ENCODE measurements at regions not wholly inside any gene's neighbourhood (a gene's known extent, or its start where the extent isn't known, plus 50 kb on each side); places are given as distances from the start of the nearest gene placed in this dataset.

DNA sequence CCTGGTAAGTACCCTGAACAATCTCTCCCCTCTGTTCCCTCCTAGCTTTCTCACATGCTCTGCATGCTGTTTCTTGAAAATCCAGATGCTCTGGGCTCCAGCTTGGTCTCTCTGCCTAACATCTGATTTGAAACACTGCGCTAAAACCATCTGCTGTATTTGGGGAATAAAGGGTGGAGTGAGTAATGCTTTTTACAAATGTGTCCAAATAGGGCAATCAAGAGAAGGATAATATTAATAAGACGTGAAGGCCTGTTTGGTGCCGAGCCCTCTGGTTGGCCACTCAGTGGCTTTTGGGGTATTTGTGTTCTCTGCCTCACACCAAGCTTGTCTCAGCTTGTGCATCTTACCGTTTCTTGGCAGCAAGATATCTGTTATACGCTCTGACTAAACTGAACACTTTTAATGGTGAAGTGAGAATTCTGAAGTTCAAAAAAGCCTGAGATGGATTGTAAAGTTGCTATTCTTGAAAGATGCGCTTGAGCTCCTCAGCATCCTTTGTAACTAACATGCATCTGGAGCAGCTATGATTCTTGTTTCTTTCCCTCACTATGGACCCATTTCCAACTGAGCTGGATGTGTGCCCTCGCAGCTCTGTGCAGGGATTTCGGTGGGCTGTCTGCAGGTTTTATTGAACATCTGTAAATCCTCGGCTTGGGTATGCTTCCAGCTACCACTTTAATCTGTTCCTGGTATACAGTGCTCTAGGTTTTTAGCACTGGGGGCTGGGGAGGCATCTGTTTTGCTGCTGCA, 269.4 kb downstream of the RWDD3 start:
- no peak overlapping the region for H3K27ac ChIP-seq (ENCODE audit: low read depth, low read length)
- no peaks in the 10 kb centered on the region for H3K36me3 ChIP-seq (ENCODE audit: control insufficient read depth in 5 of 5, insufficient read depth in 5 of 5, low read length in 5 of 5)
- no peaks in the 10 kb centered on the region for H3K4me1 ChIP-seq (ENCODE audit: control insufficient read depth in 5 of 5, insufficient read depth in 5 of 5, low read length in 5 of 5)
- no peak overlapping the region for H3K9ac ChIP-seq (ENCODE audit: low read length in 5 of 5)
- H3K27me3 ChIP-seq (ENCODE audit: control insufficient read depth in 5 of 5, insufficient read depth in 4 of 5, low read length in 5 of 5): peaks cover 0 to 6% (median 0%) of the 10 kb centered on the region in 5 donors
- H3K4me3 ChIP-seq (ENCODE audit: low read depth in 1 of 5, low read length in 5 of 5): no peak overlapping the region
- no peaks in the 10 kb centered on the region for H3K9me3 ChIP-seq (ENCODE audit: control insufficient read depth in 5 of 5, low read length in 5 of 5)

- no peaks in the 10 kb centered on the region for H3K36me3 ChIP-seq (ENCODE audit: control insufficient read depth in 5 of 5, insufficient read depth in 5 of 5, low read length in 5 of 5)
- no peak overlapping the region for H3K27ac ChIP-seq (ENCODE audit: low read depth, low read length)
- no peaks in the 10 kb centered on the region for H3K4me1 ChIP-seq (ENCODE audit: control insufficient read depth in 5 of 5, insufficient read depth in 5 of 5, low read length in 5 of 5)
- H3K4me3 ChIP-seq (ENCODE audit: low read depth in 1 of 5, low read length in 5 of 5): no peak overlapping the region
- no peaks in the 10 kb centered on the region for H3K9me3 ChIP-seq (ENCODE audit: control insufficient read depth in 5 of 5, low read length in 5 of 5)
- H3K9ac ChIP-seq (ENCODE audit: low read length in 5 of 5): no peak overlapping the region
- peaks cover 0 to 6% (median 0%) of the 10 kb centered on the region in 5 donors for H3K27me3 ChIP-seq (ENCODE audit: control insufficient read depth in 5 of 5, insufficient read depth in 4 of 5, low read length in 5 of 5)
These were observed 270.3 kb downstream of the RWDD3 start for GRCh38 chr1:95504321-95504720.

- no peak overlapping the region for H3K27ac ChIP-seq (ENCODE audit: low read depth, low read length)
- no peaks in the 10 kb centered on the region for H3K4me1 ChIP-seq (ENCODE audit: control insufficient read depth in 5 of 5, insufficient read depth in 5 of 5, low read length in 5 of 5)
- peaks cover 0 to 6% (median 0%) of the 10 kb centered on the region in 5 donors for H3K27me3 ChIP-seq (ENCODE audit: control insufficient read depth in 5 of 5, insufficient read depth in 4 of 5, low read length in 5 of 5)
- H3K4me3 ChIP-seq (ENCODE audit: low read depth in 1 of 5, low read length in 5 of 5): no peak overlapping the region
- no peaks in the 10 kb centered on the region for H3K9me3 ChIP-seq (ENCODE audit: control insufficient read depth in 5 of 5, low read length in 5 of 5)
- H3K36me3 ChIP-seq (ENCODE audit: control insufficient read depth in 5 of 5, insufficient read depth in 5 of 5, low read length in 5 of 5): no peaks in the 10 kb centered on the region
- no peak overlapping the region for H3K9ac ChIP-seq (ENCODE audit: low read length in 5 of 5)
These were observed 272.9 kb downstream of the RWDD3 start for GRCh38 chr1:95506736-95507414.

DNA sequence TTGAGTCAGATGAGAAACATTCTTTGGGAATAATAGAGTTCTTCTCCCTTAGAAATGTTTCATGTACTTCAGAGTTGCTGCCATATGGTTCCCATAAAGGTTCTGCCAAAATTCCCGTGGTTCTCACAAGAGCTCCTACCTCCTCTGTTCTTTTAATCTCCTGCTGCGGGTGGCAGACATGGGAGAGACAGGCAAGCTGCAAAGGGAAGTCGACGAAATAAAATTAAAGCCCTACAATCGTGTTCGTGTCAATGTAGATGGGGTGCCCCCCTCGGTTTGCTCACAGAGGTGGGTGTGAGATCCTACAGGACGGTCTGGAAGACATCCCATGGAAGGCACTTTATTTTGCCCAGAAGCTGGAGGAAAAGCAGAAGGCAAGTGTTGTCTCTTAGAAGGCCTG, 276.0 kb downstream of the RWDD3 start:
- Histone ChIP-seq H3K4me3 (ENCODE audit: low read depth in 1 of 5, low read length in 5 of 5) (no peak overlapping the region), H3K9ac (ENCODE audit: low read length in 5 of 5) (no peak overlapping the region), H3K4me1 (ENCODE audit: control insufficient read depth in 5 of 5, insufficient read depth in 5 of 5, low read length in 5 of 5) (no peaks in the 10 kb centered on the region), H3K27ac (ENCODE audit: low read depth, low read length) (no peak overlapping the region), H3K36me3 (ENCODE audit: control insufficient read depth in 5 of 5, insufficient read depth in 5 of 5, low read length in 5 of 5) (no peaks in the 10 kb centered on the region), H3K27me3 (ENCODE audit: control insufficient read depth in 5 of 5, insufficient read depth in 4 of 5, low read length in 5 of 5) (peaks cover 0 to 4% (median 0%) of the 10 kb centered on the region in 5 donors), H3K9me3 (ENCODE audit: control insufficient read depth in 5 of 5, low read length in 5 of 5) (no peaks in the 10 kb centered on the region)

DNA sequence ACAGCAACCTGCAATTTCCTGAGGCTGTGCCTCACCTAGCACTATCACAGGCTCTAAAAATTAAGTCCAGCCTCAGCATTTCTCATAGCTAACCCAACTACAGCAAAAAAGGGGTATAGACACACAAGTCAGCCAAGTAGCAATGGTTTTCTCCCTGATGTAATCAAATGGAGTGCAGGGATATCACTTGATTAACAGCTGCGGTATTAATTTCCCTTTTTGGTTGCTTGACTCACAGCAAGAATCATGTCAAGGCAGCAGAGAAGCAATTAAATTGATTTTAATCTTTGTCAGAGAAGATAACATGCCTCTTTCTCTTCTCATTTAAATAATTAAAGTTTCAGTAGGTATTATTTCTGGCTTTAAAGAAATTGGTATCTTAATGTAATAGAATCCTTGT, 278.9 kb downstream of the RWDD3 start:
- Histone ChIP-seq H3K27me3 (ENCODE audit: control insufficient read depth in 5 of 5, insufficient read depth in 4 of 5, low read length in 5 of 5) (peaks cover 0 to 4% (median 0%) of the 10 kb centered on the region in 5 donors), H3K9me3 (ENCODE audit: control insufficient read depth in 5 of 5, low read length in 5 of 5) (peaks cover 0 to 4% (median 0%) of the 10 kb centered on the region in 5 donors), H3K4me1 (ENCODE audit: control insufficient read depth in 5 of 5, insufficient read depth in 5 of 5, low read length in 5 of 5) (no peaks in the 10 kb centered on the region), H3K4me3 (ENCODE audit: low read depth in 1 of 5, low read length in 5 of 5) (no peak overlapping the region), H3K36me3 (ENCODE audit: control insufficient read depth in 5 of 5, insufficient read depth in 5 of 5, low read length in 5 of 5) (no peaks in the 10 kb centered on the region), H3K9ac (ENCODE audit: low read length in 5 of 5) (no peak overlapping the region), H3K27ac (ENCODE audit: low read depth, low read length) (no peak overlapping the region)

GRCh38 chr1:95517506-95517905, 283.5 kb downstream of the RWDD3 start:
- Histone ChIP-seq H3K9ac (ENCODE audit: low read length in 5 of 5) (no peak overlapping the region), H3K4me3 (ENCODE audit: low read depth in 1 of 5, low read length in 5 of 5) (no peak overlapping the region), H3K36me3 (ENCODE audit: control insufficient read depth in 5 of 5, insufficient read depth in 5 of 5, low read length in 5 of 5) (no peaks in the 10 kb centered on the region), H3K27me3 (ENCODE audit: control insufficient read depth in 5 of 5, insufficient read depth in 4 of 5, low read length in 5 of 5) (no peaks in the 10 kb centered on the region), H3K4me1 (ENCODE audit: control insufficient read depth in 5 of 5, insufficient read depth in 5 of 5, low read length in 5 of 5) (no peaks in the 10 kb centered on the region), H3K27ac (ENCODE audit: low read depth, low read length) (no peak overlapping the region), H3K9me3 (ENCODE audit: control insufficient read depth in 5 of 5, low read length in 5 of 5) (peaks cover 0 to 6% (median 4%) of the 10 kb centered on the region in 5 donors)

DNA sequence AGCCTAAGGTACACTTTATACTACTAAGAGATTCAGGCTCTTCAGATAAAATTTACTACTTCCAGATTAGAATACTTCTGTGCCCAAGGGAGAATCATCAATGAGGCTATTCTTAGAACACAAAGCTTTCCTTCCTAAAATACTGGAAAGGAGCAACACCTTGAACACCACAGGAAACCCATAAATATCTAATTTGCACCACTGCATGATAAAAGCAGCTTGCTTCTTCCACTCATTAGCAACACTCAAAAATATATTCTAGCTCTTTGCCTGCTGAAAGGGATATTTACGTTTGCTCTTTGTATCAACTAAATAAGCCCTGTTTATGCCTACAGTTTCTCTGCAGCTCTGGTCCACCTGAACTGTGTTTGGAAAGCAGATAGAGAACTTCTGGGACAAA, 284.3 kb downstream of the RWDD3 start:
- no peak overlapping the region for H3K9ac ChIP-seq (ENCODE audit: low read length in 5 of 5)
- H3K9me3 ChIP-seq (ENCODE audit: control insufficient read depth in 5 of 5, low read length in 5 of 5): peaks cover 0 to 8% (median 4%) of the 10 kb centered on the region in 5 donors
- no peaks in the 10 kb centered on the region for H3K4me1 ChIP-seq (ENCODE audit: control insufficient read depth in 5 of 5, insufficient read depth in 5 of 5, low read length in 5 of 5)
- no peaks in the 10 kb centered on the region for H3K36me3 ChIP-seq (ENCODE audit: control insufficient read depth in 5 of 5, insufficient read depth in 5 of 5, low read length in 5 of 5)
- H3K27me3 ChIP-seq (ENCODE audit: control insufficient read depth in 5 of 5, insufficient read depth in 4 of 5, low read length in 5 of 5): no peaks in the 10 kb centered on the region
- H3K27ac ChIP-seq (ENCODE audit: low read depth, low read length): no peak overlapping the region
- H3K4me3 ChIP-seq (ENCODE audit: low read depth in 1 of 5, low read length in 5 of 5): no peak overlapping the region

DNA sequence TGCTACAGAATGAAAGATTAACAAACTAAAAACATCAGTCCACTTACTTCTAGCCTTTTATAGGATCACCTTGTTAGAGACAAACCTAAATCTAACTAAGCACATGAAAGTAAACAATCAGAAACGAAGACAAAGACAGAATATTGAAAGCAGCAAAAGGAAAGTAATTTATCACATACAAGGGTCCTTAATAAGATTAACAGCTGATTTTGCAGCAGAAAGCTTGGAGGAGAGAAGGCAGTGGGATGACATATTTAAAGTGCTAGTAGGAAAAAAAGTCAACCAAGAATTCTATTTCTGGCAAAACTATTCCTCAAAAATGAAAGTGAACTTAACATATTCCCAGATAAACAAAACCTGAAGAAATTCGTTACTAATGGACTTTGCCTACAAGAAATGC, 286.4 kb downstream of the RWDD3 start:
- no peaks in the 10 kb centered on the region for H3K4me1 ChIP-seq (ENCODE audit: control insufficient read depth in 5 of 5, insufficient read depth in 5 of 5, low read length in 5 of 5)
- H3K9ac ChIP-seq (ENCODE audit: low read length in 5 of 5): no peak overlapping the region
- H3K9me3 ChIP-seq (ENCODE audit: control insufficient read depth in 5 of 5, low read length in 5 of 5): peaks cover 2 to 24% (median 16%) of the 10 kb centered on the region in 5 donors
- H3K36me3 ChIP-seq (ENCODE audit: control insufficient read depth in 5 of 5, insufficient read depth in 5 of 5, low read length in 5 of 5): no peaks in the 10 kb centered on the region
- no peak overlapping the region for H3K4me3 ChIP-seq (ENCODE audit: low read depth in 1 of 5, low read length in 5 of 5)
- H3K27ac ChIP-seq (ENCODE audit: low read depth, low read length): no peak overlapping the region
- H3K27me3 ChIP-seq (ENCODE audit: control insufficient read depth in 5 of 5, insufficient read depth in 4 of 5, low read length in 5 of 5): no peaks in the 10 kb centered on the region

DNA sequence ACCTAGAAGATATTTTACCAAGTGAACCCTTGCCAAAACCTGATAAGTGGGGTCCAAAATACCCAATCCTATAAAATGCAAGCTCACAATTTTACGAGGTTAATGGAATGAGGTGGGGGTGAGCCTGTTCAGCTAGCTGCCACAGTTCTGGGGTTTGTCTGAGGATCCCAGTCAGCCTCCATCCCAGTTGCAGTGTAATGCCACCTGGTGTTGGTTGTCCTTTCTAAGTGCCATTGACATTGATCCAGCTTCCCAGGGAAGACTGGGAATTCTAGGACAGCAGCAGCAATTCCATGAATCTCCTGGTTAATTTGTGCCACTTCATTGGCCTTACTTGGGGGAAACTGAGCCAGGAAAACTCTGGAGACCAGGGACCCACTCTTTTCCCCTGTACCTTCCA, 298.3 kb downstream of the RWDD3 start:
- Histone ChIP-seq H3K27me3 (ENCODE audit: control insufficient read depth in 5 of 5, insufficient read depth in 4 of 5, low read length in 5 of 5) (no peaks in the 10 kb centered on the region), H3K36me3 (ENCODE audit: control insufficient read depth in 5 of 5, insufficient read depth in 5 of 5, low read length in 5 of 5) (no peaks in the 10 kb centered on the region), H3K4me3 (ENCODE audit: low read depth in 1 of 5, low read length in 5 of 5) (no peak overlapping the region), H3K9me3 (ENCODE audit: control insufficient read depth in 5 of 5, low read length in 5 of 5) (no peaks in the 10 kb centered on the region), H3K9ac (ENCODE audit: low read length in 5 of 5) (no peak overlapping the region), H3K4me1 (ENCODE audit: control insufficient read depth in 5 of 5, insufficient read depth in 5 of 5, low read length in 5 of 5) (peaks cover 0 to 14% (median 9%) of the 10 kb centered on the region in 5 donors), H3K27ac (ENCODE audit: low read depth, low read length) (no peak overlapping the region)

DNA sequence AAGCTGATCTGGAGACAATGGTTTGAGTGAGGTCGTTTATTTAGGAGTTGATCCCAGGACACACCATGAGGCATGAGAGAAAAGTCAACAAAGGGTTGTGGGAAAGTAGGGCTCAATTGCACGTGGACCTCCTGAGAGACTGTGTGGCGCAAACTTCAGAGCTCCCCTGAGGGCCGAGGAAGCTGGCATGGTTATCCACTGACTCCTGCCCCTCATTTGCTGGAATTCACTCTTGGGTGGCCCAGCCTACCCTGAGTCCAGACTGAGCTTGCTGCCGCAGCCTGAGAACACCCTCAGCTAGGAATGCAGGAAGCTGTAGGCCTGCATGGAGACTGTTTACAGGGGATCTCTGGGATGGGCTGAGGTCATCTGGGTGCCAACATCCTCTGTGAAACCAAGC, 301.0 kb downstream of the RWDD3 start:
- Histone ChIP-seq H3K4me1 (ENCODE audit: control insufficient read depth in 5 of 5, insufficient read depth in 5 of 5, low read length in 5 of 5) (peaks cover 0 to 14% (median 9%) of the 10 kb centered on the region in 5 donors), H3K9ac (ENCODE audit: low read length in 5 of 5) (no peak overlapping the region), H3K27me3 (ENCODE audit: control insufficient read depth in 5 of 5, insufficient read depth in 4 of 5, low read length in 5 of 5) (no peaks in the 10 kb centered on the region), H3K9me3 (ENCODE audit: control insufficient read depth in 5 of 5, low read length in 5 of 5) (peaks cover 0 to 4% (median 0%) of the 10 kb centered on the region in 5 donors), H3K27ac (ENCODE audit: low read depth, low read length) (no peak overlapping the region), H3K36me3 (ENCODE audit: control insufficient read depth in 5 of 5, insufficient read depth in 5 of 5, low read length in 5 of 5) (no peaks in the 10 kb centered on the region), H3K4me3 (ENCODE audit: low read depth in 1 of 5, low read length in 5 of 5) (peak overlapping the region in 1 of 5 donors; percentile 12)
